ENCODE measurements at regions not wholly inside any gene's neighbourhood (a gene's known extent, or its start where the extent isn't known, plus 50 kb on each side); places are given as distances from the start of the nearest gene placed in this dataset.

GRCh38 chr2:60643747-60644146 is 90.3 kb upstream of the BCL11A start:
- WGBS, 3 donors = 83 to 90% (median 83%) methylated on average over 7 of the region's 7 CpGs
- Histone ChIP-seq H3K27me3 (ENCODE audit: control insufficient read depth in 3 of 3, insufficient read depth in 3 of 3, low read length in 3 of 3) (no peaks in the 10 kb centered on the region), H3K4me1 (ENCODE audit: control insufficient read depth in 3 of 3, insufficient read depth in 2 of 3, low read depth in 1 of 3, low read length in 2 of 3) (peaks cover 0 to 31% (median 0%) of the 10 kb centered on the region in 3 donors), H3K36me3 (ENCODE audit: control insufficient read depth in 3 of 3, insufficient read depth in 2 of 3, low read depth in 1 of 3, low read length in 3 of 3) (no peaks in the 10 kb centered on the region), H3K4me3 (ENCODE audit: low read depth in 1 of 3, low read length in 3 of 3) (no peak overlapping the region), H3K27ac (ENCODE audit: low read depth in 1 of 3, low read length in 2 of 3) (no peak overlapping the region), H3K9me3 (ENCODE audit: control insufficient read depth in 2 of 2, insufficient read depth in 1 of 2, low read depth in 1 of 2, low read length in 1 of 2) (no peaks in the 10 kb centered on the region)
- FAIRE-seq (no peak), DNase-seq (no peak)

- H3K9me3 ChIP-seq (ENCODE audit: control insufficient read depth in 2 of 2, insufficient read depth in 1 of 2, low read depth in 1 of 2, low read length in 1 of 2) = no peaks in the 10 kb centered on the region
- H3K4me1 ChIP-seq (ENCODE audit: control insufficient read depth in 3 of 3, insufficient read depth in 2 of 3, low read depth in 1 of 3, low read length in 2 of 3) = peaks cover 0 to 34% (median 0%) of the 10 kb centered on the region in 3 donors
- FAIRE-seq (no peak), DNase-seq (no peak)
- H3K4me3 ChIP-seq (ENCODE audit: low read depth in 1 of 3, low read length in 3 of 3) = no peak overlapping the region
- no peaks in the 10 kb centered on the region for H3K27me3 ChIP-seq (ENCODE audit: control insufficient read depth in 3 of 3, insufficient read depth in 3 of 3, low read length in 3 of 3)
- peak overlapping the region in 1 of 3 donors; percentile 46 for H3K27ac ChIP-seq (ENCODE audit: low read depth in 1 of 3, low read length in 2 of 3)
- WGBS, 3 donors = 66 to 89% (median 78%) methylated on average over 6 of the region's 6 CpGs
- no peaks in the 10 kb centered on the region for H3K36me3 ChIP-seq (ENCODE audit: control insufficient read depth in 3 of 3, insufficient read depth in 2 of 3, low read depth in 1 of 3, low read length in 3 of 3)
These were observed 91.5 kb upstream of the BCL11A start for GRCh38 chr2:60644951-60645350.

- 14 to 55% (median 33%) methylated on average over 5 of the region's 5 CpGs for WGBS, 3 donors
- FAIRE-seq = no peak
- Histone ChIP-seq H3K36me3 (ENCODE audit: control insufficient read depth in 3 of 3, insufficient read depth in 2 of 3, low read depth in 1 of 3, low read length in 3 of 3) (no peaks in the 10 kb centered on the region), H3K4me3 (ENCODE audit: low read depth in 1 of 3, low read length in 3 of 3) (no peak overlapping the region), H3K27ac (ENCODE audit: low read depth in 1 of 3, low read length in 2 of 3) (no peak overlapping the region), H3K9me3 (ENCODE audit: control insufficient read depth in 2 of 2, insufficient read depth in 1 of 2, low read depth in 1 of 2, low read length in 1 of 2) (no peaks in the 10 kb centered on the region), H3K27me3 (ENCODE audit: control insufficient read depth in 3 of 3, insufficient read depth in 3 of 3, low read length in 3 of 3) (no peaks in the 10 kb centered on the region), H3K4me1 (ENCODE audit: control insufficient read depth in 3 of 3, insufficient read depth in 2 of 3, low read depth in 1 of 3, low read length in 2 of 3) (peaks cover 0 to 37% (median 0%) of the 10 kb centered on the region in 3 donors)
- peak in 1 of 2 donors; percentile 53 for DNase-seq
These were observed 94.7 kb upstream of the BCL11A start for GRCh38 chr2:60648191-60648590.

GRCh38 chr2:60649721-60650120 is 96.3 kb upstream of the BCL11A start:
- H3K4me3 ChIP-seq (ENCODE audit: low read depth in 1 of 3, low read length in 3 of 3) = no peak overlapping the region
- H3K36me3 ChIP-seq (ENCODE audit: control insufficient read depth in 3 of 3, insufficient read depth in 2 of 3, low read depth in 1 of 3, low read length in 3 of 3) = no peaks in the 10 kb centered on the region
- H3K27ac ChIP-seq (ENCODE audit: low read depth in 1 of 3, low read length in 2 of 3) = no peak overlapping the region
- H3K4me1 ChIP-seq (ENCODE audit: control insufficient read depth in 3 of 3, insufficient read depth in 2 of 3, low read depth in 1 of 3, low read length in 2 of 3) = peaks cover 0 to 37% (median 0%) of the 10 kb centered on the region in 3 donors
- DNase-seq = no peak
- no peak for FAIRE-seq
- no peaks in the 10 kb centered on the region for H3K27me3 ChIP-seq (ENCODE audit: control insufficient read depth in 3 of 3, insufficient read depth in 3 of 3, low read length in 3 of 3)
- H3K9me3 ChIP-seq (ENCODE audit: control insufficient read depth in 2 of 2, insufficient read depth in 1 of 2, low read depth in 1 of 2, low read length in 1 of 2) = no peaks in the 10 kb centered on the region

GRCh38 chr2:60652832-60653340 is 99.4 kb upstream of the BCL11A start:
- DNase-seq (no peak), FAIRE-seq (no peak)
- Histone ChIP-seq H3K36me3 (ENCODE audit: control insufficient read depth in 3 of 3, insufficient read depth in 2 of 3, low read depth in 1 of 3, low read length in 3 of 3) (no peaks in the 10 kb centered on the region), H3K4me1 (ENCODE audit: control insufficient read depth in 3 of 3, insufficient read depth in 2 of 3, low read depth in 1 of 3, low read length in 2 of 3) (peaks cover 0 to 15% (median 0%) of the 10 kb centered on the region in 3 donors), H3K4me3 (ENCODE audit: low read depth in 1 of 3, low read length in 3 of 3) (no peak overlapping the region), H3K27me3 (ENCODE audit: control insufficient read depth in 3 of 3, insufficient read depth in 3 of 3, low read length in 3 of 3) (no peaks in the 10 kb centered on the region), H3K9me3 (ENCODE audit: control insufficient read depth in 2 of 2, insufficient read depth in 1 of 2, low read depth in 1 of 2, low read length in 1 of 2) (no peaks in the 10 kb centered on the region), H3K27ac (ENCODE audit: low read depth in 1 of 3, low read length in 2 of 3) (no peak overlapping the region)
- WGBS, 3 donors = 81 to 87% (median 86%) methylated on average over 15 of the region's 15 CpGs

GRCh38 chr2:60657673-60658072 is 98.4 kb upstream of the PAPOLG start:
- Histone ChIP-seq H3K36me3 (ENCODE audit: control insufficient read depth in 3 of 3, insufficient read depth in 2 of 3, low read depth in 1 of 3, low read length in 3 of 3) (no peaks in the 10 kb centered on the region), H3K27me3 (ENCODE audit: control insufficient read depth in 3 of 3, insufficient read depth in 3 of 3, low read length in 3 of 3) (no peaks in the 10 kb centered on the region), H3K4me1 (ENCODE audit: control insufficient read depth in 3 of 3, insufficient read depth in 2 of 3, low read depth in 1 of 3, low read length in 2 of 3) (no peaks in the 10 kb centered on the region), H3K4me3 (ENCODE audit: low read depth in 1 of 3, low read length in 3 of 3) (no peak overlapping the region), H3K9me3 (ENCODE audit: control insufficient read depth in 2 of 2, insufficient read depth in 1 of 2, low read depth in 1 of 2, low read length in 1 of 2) (no peaks in the 10 kb centered on the region), H3K27ac (ENCODE audit: low read depth in 1 of 3, low read length in 2 of 3) (no peak overlapping the region)
- no peak for FAIRE-seq
- DNase-seq = no peak
- WGBS, 3 donors = 69 to 86% (median 76%) methylated on average over 4 of the region's 4 CpGs

- Histone ChIP-seq H3K4me1 (ENCODE audit: control insufficient read depth in 3 of 3, insufficient read depth in 2 of 3, low read depth in 1 of 3, low read length in 2 of 3) (no peaks in the 10 kb centered on the region), H3K9me3 (ENCODE audit: control insufficient read depth in 2 of 2, insufficient read depth in 1 of 2, low read depth in 1 of 2, low read length in 1 of 2) (no peaks in the 10 kb centered on the region), H3K27me3 (ENCODE audit: control insufficient read depth in 3 of 3, insufficient read depth in 3 of 3, low read length in 3 of 3) (no peaks in the 10 kb centered on the region), H3K36me3 (ENCODE audit: control insufficient read depth in 3 of 3, insufficient read depth in 2 of 3, low read depth in 1 of 3, low read length in 3 of 3) (no peaks in the 10 kb centered on the region), H3K27ac (ENCODE audit: low read depth in 1 of 3, low read length in 2 of 3) (no peak overlapping the region), H3K4me3 (ENCODE audit: low read depth in 1 of 3, low read length in 3 of 3) (no peak overlapping the region)
- FAIRE-seq (no peak), DNase-seq (no peak)
- WGBS, 3 donors = 73 to 84% (median 79%) methylated on average over 5 of the region's 5 CpGs
These were observed 97.0 kb upstream of the PAPOLG start for GRCh38 chr2:60659026-60659425.

- no peaks in the 10 kb centered on the region for H3K36me3 ChIP-seq (ENCODE audit: control insufficient read depth in 3 of 3, insufficient read depth in 2 of 3, low read depth in 1 of 3, low read length in 3 of 3)
- H3K27me3 ChIP-seq (ENCODE audit: control insufficient read depth in 3 of 3, insufficient read depth in 3 of 3, low read length in 3 of 3) = no peaks in the 10 kb centered on the region
- H3K4me1 ChIP-seq (ENCODE audit: control insufficient read depth in 3 of 3, insufficient read depth in 2 of 3, low read depth in 1 of 3, low read length in 2 of 3) = no peaks in the 10 kb centered on the region
- FAIRE-seq (no peak), DNase-seq (no peak)
- 72 to 91% (median 90%) methylated on average over 1 of the region's 1 CpG for WGBS, 3 donors
- no peak overlapping the region for H3K4me3 ChIP-seq (ENCODE audit: low read depth in 1 of 3, low read length in 3 of 3)
- no peaks in the 10 kb centered on the region for H3K9me3 ChIP-seq (ENCODE audit: control insufficient read depth in 2 of 2, insufficient read depth in 1 of 2, low read depth in 1 of 2, low read length in 1 of 2)
- no peak overlapping the region for H3K27ac ChIP-seq (ENCODE audit: low read depth in 1 of 3, low read length in 2 of 3)
These were observed 94.9 kb upstream of the PAPOLG start for GRCh38 chr2:60661073-60661738.

- H3K4me3 ChIP-seq (ENCODE audit: low read depth in 1 of 3, low read length in 3 of 3) = no peak overlapping the region
- no peaks in the 10 kb centered on the region for H3K36me3 ChIP-seq (ENCODE audit: control insufficient read depth in 3 of 3, insufficient read depth in 2 of 3, low read depth in 1 of 3, low read length in 3 of 3)
- H3K4me1 ChIP-seq (ENCODE audit: control insufficient read depth in 3 of 3, insufficient read depth in 2 of 3, low read depth in 1 of 3, low read length in 2 of 3) = no peaks in the 10 kb centered on the region
- H3K27ac ChIP-seq (ENCODE audit: low read depth in 1 of 3, low read length in 2 of 3) = no peak overlapping the region
- H3K27me3 ChIP-seq (ENCODE audit: control insufficient read depth in 3 of 3, insufficient read depth in 3 of 3, low read length in 3 of 3) = no peaks in the 10 kb centered on the region
- no peaks in the 10 kb centered on the region for H3K9me3 ChIP-seq (ENCODE audit: control insufficient read depth in 2 of 2, insufficient read depth in 1 of 2, low read depth in 1 of 2, low read length in 1 of 2)
- DNase-seq (no peak), FAIRE-seq (no peak)
These were observed 93.3 kb upstream of the PAPOLG start for GRCh38 chr2:60662781-60663180.

All from small intestine (tissue), 7 donors.